H1 (cell line): ENCODE measurements at regions not wholly inside any gene's neighbourhood (a gene's known extent, or its start where the extent isn't known, plus 50 kb on each side); places are given as distances from the start of the nearest gene placed in this dataset.

ENCODE experiments used
- RXRA ChIP-seq: IDR thresholded peaks from 2 replicates; pipeline ENCODE4 v1.6.1; 2011; ENCODE audit warnings: low read depth, mild to moderate bottlenecking, low read length, moderate library complexity; ENCODE audit not compliant: insufficient read depth
- SP1 ChIP-seq: IDR thresholded peaks from 2 replicates; pipeline ENCODE4 v1.6.1; 2011; ENCODE audit warnings: low read depth, low read length
- TAF7 ChIP-seq: optimal IDR thresholded peaks from 2 replicates; pipeline ENCODE3; 2011; ENCODE audit warnings: low read depth, mild to moderate bottlenecking, inconsistent platforms, low read length, moderate library complexity, borderline replicate concordance

DNA sequence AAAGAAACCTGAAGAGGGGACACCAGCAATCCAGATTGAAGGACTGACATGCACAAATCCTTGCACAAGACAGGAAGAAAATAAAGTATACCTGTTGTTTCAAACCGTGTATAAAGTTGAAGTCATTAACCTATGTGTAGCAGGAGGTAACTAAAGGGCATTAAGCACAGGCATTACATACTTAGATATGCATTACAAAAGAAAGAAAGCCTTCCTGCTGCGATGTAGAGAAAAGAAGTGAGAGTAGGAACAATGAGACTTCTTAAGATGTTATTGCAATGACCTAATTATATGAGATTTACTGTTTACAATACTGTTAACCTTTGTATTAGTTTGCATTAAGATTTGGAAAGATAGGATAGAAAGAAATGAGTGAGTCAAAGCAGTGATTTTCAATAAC, 308.9 kb upstream of the PTPRD start (continued):
- TF ChIP-seq RXRA (peak; percentile 24; the same call in 1 of the 2 replicates), SP1 (peak; percentile 77), TAF7 (no peak)
